GM12878 (cell line): ENCODE measurements at regions not wholly inside any gene's neighbourhood (a gene's known extent, or its start where the extent isn't known, plus 50 kb on each side); places are given as distances from the start of the nearest gene placed in this dataset.

Source experiments
- ATAC-seq: fragments of 200-7000 bp; cut with Tn5 transposase; 3 replicates; pipeline ENCODE4 v1.9.1; 2020; ENCODE audit warnings: mild to moderate bottlenecking, moderate library complexity
- BruUV-seq: library from RNA; stranded (reverse); fragments of 400-500 nt; replicated peaks from 2 replicates; lab custom pipeline; 2021; lab: Mats Ljungman, UMichigan
- CTCF ChIA-PET: fragments of 300-600 bp; sonication (Branson Sonifier 250); formaldehyde crosslinking; extraction: SDS; loops from one replicate; lab custom pipeline; 2021; ENCODE audit warnings: inconsistent platforms; lab: Yijun Ruan, JAX
- POLR2A ChIA-PET: fragments of 350-600 bp; formaldehyde crosslinking; extraction: SDS; loops from one replicate; lab custom pipeline; 2021; ENCODE audit warnings: inconsistent platforms; lab: Charles Lee
- RAD21 ChIA-PET: fragments of 300-600 bp; sonication (Branson Sonifier 250); formaldehyde crosslinking; loops from one replicate; lab custom pipeline; 2023; ENCODE audit warnings: antibody characterized with exemption; ENCODE audit not compliant: unreplicated experiment; lab: Charles Lee
- SMC1A ChIA-PET: fragments of 300-600 bp; sonication (Branson Sonifier 250); formaldehyde crosslinking; loops from one replicate; lab custom pipeline; 2023; ENCODE audit not compliant: unreplicated experiment, uncharacterized antibody; lab: Charles Lee
- DNase-seq: peaks from one replicate; pipeline ENCODE4 v3.0.0-alpha.2; 2011; ENCODE audit warnings: low read depth, low spot score
- FAIRE-seq: peaks from 3 replicates; lab custom pipeline; 2011; peaks lifted over from hg19 to GRCh38; lab: Jason Lieb, UNC
- H2AFZ ChIP-seq: 2 replicates; pipeline ENCODE4 v1.6.0; 2011; ENCODE audit warnings: low read depth, low read length, control low read depth; ENCODE audit not compliant: control insufficient read depth
- H3K27ac ChIP-seq: 2 replicates; pipeline ENCODE4 v1.5.1; 2011; ENCODE audit warnings: control low read depth; ENCODE audit not compliant: control insufficient read depth, insufficient read depth
- H3K27me3 ChIP-seq, 2 experiments: replicated peaks in 1 of 2; 2 replicates each; pipeline versions ENCODE4 v1.6.0 to v1.6.1; 2011; ENCODE audit warnings: low read length in 1 of 2; ENCODE audit not compliant: control insufficient read depth in 2 of 2, insufficient read depth in 2 of 2
- H3K36me3 ChIP-seq, 2 experiments: 2 replicates each; pipeline ENCODE4 v1.5.1; 2011; ENCODE audit warnings: low read length in 1 of 2; ENCODE audit not compliant: control insufficient read depth in 2 of 2, insufficient read depth in 2 of 2
- H3K4me1 ChIP-seq: 2 replicates; pipeline ENCODE4 v1.6.1; 2011; ENCODE audit warnings: mild to moderate bottlenecking, low read length, moderate library complexity, mixed read lengths; ENCODE audit not compliant: control insufficient read depth, insufficient read depth
- H3K4me2 ChIP-seq: 2 replicates; pipeline ENCODE4 v1.6.0; 2011; ENCODE audit warnings: control low read depth; ENCODE audit not compliant: control insufficient read depth, insufficient read depth
- H3K4me3 ChIP-seq: fragments of 200-600 bp; sonication (generic); 2 replicates; pipeline ENCODE4 v1.5.1; 2016
- H3K79me2 ChIP-seq: 2 replicates; pipeline ENCODE4 v1.6.0; 2011; ENCODE audit warnings: low read length; ENCODE audit not compliant: control insufficient read depth, insufficient read depth
- H3K9ac ChIP-seq: 2 replicates; pipeline ENCODE4 v1.8.0; 2011; ENCODE audit warnings: low read length, control low read depth, mixed read lengths; ENCODE audit not compliant: control insufficient read depth, insufficient read depth
- H3K9me3 ChIP-seq: replicated peaks from 3 replicates; pipeline ENCODE4 v1.5.1; 2011; ENCODE audit warnings: mild to moderate bottlenecking, low read length; ENCODE audit not compliant: control insufficient read depth, insufficient read depth
- H4K20me1 ChIP-seq: 2 replicates; pipeline ENCODE4 v1.6.0; 2011; ENCODE audit not compliant: control insufficient read depth, insufficient read depth
- CUX1 ChIP-seq: IDR thresholded peaks from 2 replicates; pipeline ENCODE4 v1.6.1; 2012; ENCODE audit warnings: improper control_type of control experiment, low read depth, low read length; ENCODE audit not compliant: insufficient replicate concordance
- FOXM1 ChIP-seq: IDR thresholded peaks from 2 replicates; pipeline ENCODE4 v1.6.1; 2012; ENCODE audit warnings: low read depth, mild to moderate bottlenecking, inconsistent platforms, low read length, moderate library complexity
- KLF5 ChIP-seq: fragments of 450-650 bp; IDR thresholded peaks from 2 replicates; pipeline ENCODE4 v1.6.1; 2014; ENCODE audit warnings: mild to moderate bottlenecking; ENCODE audit not compliant: partially characterized antibody
- LARP7 ChIP-seq: fragments of 450-650 bp; IDR thresholded peaks from 2 replicates; pipeline ENCODE4 v1.6.1; 2017; ENCODE audit warnings: mild to moderate bottlenecking
- NFXL1 ChIP-seq: fragments of 450-650 bp; IDR thresholded peaks from 2 replicates; pipeline ENCODE4 v1.6.1; 2017; ENCODE audit warnings: antibody characterized with exemption, mild to moderate bottlenecking, borderline replicate concordance
- NFYA ChIP-seq: IDR thresholded peaks from 2 replicates; pipeline ENCODE4 v1.6.1; 2011; ENCODE audit warnings: low read depth, mild to moderate bottlenecking, low read length, improper control_type of control experiment, borderline replicate concordance
- POLR2AphosphoS5 ChIP-seq: IDR thresholded peaks from 2 replicates; pipeline ENCODE4 v1.6.1; 2011; ENCODE audit warnings: mild to moderate bottlenecking, low read length, inconsistent platforms
- RAD21 ChIP-seq: IDR thresholded peaks from 2 replicates; pipeline ENCODE4 v1.6.1; 2011; ENCODE audit warnings: mild to moderate bottlenecking, low read depth, low read length, moderate library complexity; ENCODE audit not compliant: insufficient read depth
- ZNF622 ChIP-seq: fragments of 450-650 bp; IDR thresholded peaks from 2 replicates; pipeline ENCODE4 v1.6.1; 2017; ENCODE audit warnings: mild to moderate bottlenecking, inconsistent platforms
- WGBS: methylation state at CpG from one replicate; pipeline ENCODE4 v1.1.6; 2016; ENCODE audit warnings: low lambda C conversion rate; ENCODE audit not compliant: insufficient replicate concordance, insufficient coverage; ENCODE audit errors: missing lambda C conversion rate; 5-methylcytosine and 5-hydroxymethylcytosine counted together
- in situ Hi-C: fragments of 300-500 bp; cut with MboI; formaldehyde crosslinking; loops from 9 replicates; pipeline ENCODE4 v1.14.3; 2018; ENCODE audit warnings: mixed read lengths
- intact Hi-C: fragments of 100-400 bp; cut with micrococcal nuclease; formaldehyde crosslinking; loops from one replicate; pipeline ENCODE4 v1.14.2; 2022; ENCODE audit not compliant: unreplicated experiment

- H3K4me2 ChIP-seq, result no peak overlapping the region
- in situ Hi-C loops, result no loop called here
- H3K4me3 ChIP-seq, result no peak overlapping the region
- ChIA-PET CTCF (no interaction called here), POLR2A (no interaction called here), RAD21 (no interaction called here), SMC1A (interaction anchor here (0.6 kb wide), 1 partner anchor 155 kb away, joined by 3 read pairs; no protein-coding TSS in a partner anchor)
- H3K9ac ChIP-seq, result no peak overlapping the region
- no peaks in the 10 kb centered on the region for H4K20me1 ChIP-seq
- no peak for ATAC-seq
- H3K9me3 ChIP-seq, result no peaks in the 10 kb centered on the region; the same call in 2 of the 3 replicates
- intact Hi-C loops, result no loop called here
- FAIRE-seq, result no peak
- no TSS peak for BruUV-seq
- H2AFZ ChIP-seq, result no peak overlapping the region
- TF ChIP-seq NFYA (no peak), ZNF622 (no peak), NFXL1 (no peak), POLR2AphosphoS5 (no peak), FOXM1 (no peak), KLF5 (no peak), RAD21 (no peak), LARP7 (no peak), CUX1 (no peak)
- H3K36me3 ChIP-seq, result no peaks in the 10 kb centered on the region
- no peak overlapping the region for H3K27ac ChIP-seq
- no peak for DNase-seq
- no peaks in the 10 kb centered on the region for H3K4me1 ChIP-seq
- WGBS, result 45% methylated on average over 7 of the region's 7 CpGs
- H3K27me3 ChIP-seq, result no peaks in the 10 kb centered on the region; a peak in 1 of 4 replicates
- no peaks in the 10 kb centered on the region for H3K79me2 ChIP-seq
These were observed 179.4 kb downstream of the MAF start for GRCh38 chr16:79421126-79421525.
